ENCODE measurements at regions not wholly inside any gene's neighbourhood (a gene's known extent, or its start where the extent isn't known, plus 50 kb on each side); places are given as distances from the start of the nearest gene placed in this dataset.

GRCh38 chr1:9419369-9420041 lies 119.8 kb upstream of the SLC25A33 start:
- ATAC-seq (ENCODE audit: low read depth in 2 of 2) = no peak
- peak overlapping the region in 1 of 3 donors; percentile 26 for H3K27ac Mint-ChIP-seq
- H3K27ac ChIP-seq (ENCODE audit: insufficient read depth, low read length, poor library complexity, severe bottlenecking) = no peak overlapping the region
- peaks cover 13 to 81% (median 46%) of the 10 kb centered on the region in 4 donors for H3K4me1 Mint-ChIP-seq
- no peak overlapping the region for H3K4me3 ChIP-seq (ENCODE audit: low read depth, low read length)
- H3K27me3 ChIP-seq (ENCODE audit: control insufficient read depth, insufficient read depth, low read length) = no peaks in the 10 kb centered on the region
- peaks cover 69% of the 10 kb centered on the region for H3K4me1 ChIP-seq (ENCODE audit: control insufficient read depth, insufficient read depth, low read length, poor library complexity, severe bottlenecking)
- H3K9me3 ChIP-seq (ENCODE audit: control insufficient read depth in 2 of 2, low read length in 2 of 2) = no peaks in the 10 kb centered on the region
- peak overlapping the region; percentile 28 to 89 (median 63) for H3K4me3 Mint-ChIP-seq
- no peaks in the 10 kb centered on the region for H3K36me3 ChIP-seq (ENCODE audit: control insufficient read depth, insufficient read depth, low read length)
- no peaks in the 10 kb centered on the region for H3K36me3 Mint-ChIP-seq
- no peaks in the 10 kb centered on the region for H3K27me3 Mint-ChIP-seq
- H3K9me3 Mint-ChIP-seq = peaks cover 0 to 2% (median 0%) of the 10 kb centered on the region in 7 donors
- peak in 1 of 3 donors; percentile 11 for DNase-seq

- peak; percentile 21 to 32 for ATAC-seq (ENCODE audit: low read depth in 2 of 2)
- peaks cover 71% of the 10 kb centered on the region for H3K4me1 ChIP-seq (ENCODE audit: control insufficient read depth, insufficient read depth, low read length, poor library complexity, severe bottlenecking)
- Mint-ChIP-seq H3K9me3 (peaks cover 0 to 2% (median 0%) of the 10 kb centered on the region in 7 donors), H3K4me1 (peaks cover 17 to 89% (median 57%) of the 10 kb centered on the region in 4 donors), H3K27me3 (no peaks in the 10 kb centered on the region), H3K4me3 (peak overlapping the region; percentile 16 to 89 (median 28)), H3K27ac (peak overlapping the region; percentile 4 to 21 (median 14)), H3K36me3 (no peaks in the 10 kb centered on the region)
- H3K4me3 ChIP-seq (ENCODE audit: low read depth, low read length) = peak overlapping the region; percentile 29
- H3K36me3 ChIP-seq (ENCODE audit: control insufficient read depth, insufficient read depth, low read length) = no peaks in the 10 kb centered on the region
- H3K27ac ChIP-seq (ENCODE audit: insufficient read depth, low read length, poor library complexity, severe bottlenecking) = peak overlapping the region; percentile 37
- H3K27me3 ChIP-seq (ENCODE audit: control insufficient read depth, insufficient read depth, low read length) = no peaks in the 10 kb centered on the region
- DNase-seq = peak in 1 of 3 donors; percentile 62
- H3K9me3 ChIP-seq (ENCODE audit: control insufficient read depth in 2 of 2, low read length in 2 of 2) = no peaks in the 10 kb centered on the region
Measured at GRCh38 chr1:9420835-9421532, 118.3 kb upstream of the SLC25A33 start.

DNA sequence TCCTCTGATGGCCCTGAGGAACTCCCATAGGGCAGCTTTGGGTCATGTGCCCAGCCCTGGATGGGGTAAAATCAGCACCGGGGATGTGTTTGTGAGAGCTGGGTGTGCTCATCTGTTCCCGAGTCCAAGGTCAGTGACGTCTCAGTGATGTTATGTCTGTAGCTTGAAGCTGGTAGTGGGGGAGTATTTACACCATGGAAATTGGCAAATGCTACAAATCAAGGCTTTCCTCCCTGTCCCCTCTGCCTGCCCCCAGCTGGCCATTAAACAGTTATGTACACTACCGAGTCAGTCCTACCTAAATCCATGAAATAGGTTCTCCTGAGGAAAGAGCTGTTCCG lies 117.8 kb upstream of the SLC25A33 start:
- Histone ChIP-seq H3K27me3 (ENCODE audit: control insufficient read depth, insufficient read depth, low read length) (no peaks in the 10 kb centered on the region), H3K4me1 (ENCODE audit: control insufficient read depth, insufficient read depth, low read length, poor library complexity, severe bottlenecking) (peaks cover 71% of the 10 kb centered on the region), H3K36me3 (ENCODE audit: control insufficient read depth, insufficient read depth, low read length) (no peaks in the 10 kb centered on the region), H3K27ac (ENCODE audit: insufficient read depth, low read length, poor library complexity, severe bottlenecking) (peak overlapping the region; percentile 37), H3K9me3 (ENCODE audit: control insufficient read depth in 2 of 2, low read length in 2 of 2) (no peaks in the 10 kb centered on the region), H3K4me3 (ENCODE audit: low read depth, low read length) (no peak overlapping the region)
- DNase-seq (no peak), ATAC-seq (ENCODE audit: low read depth in 2 of 2) (no peak)
- peaks cover 22 to 90% (median 57%) of the 10 kb centered on the region in 4 donors for H3K4me1 Mint-ChIP-seq
- H3K4me3 Mint-ChIP-seq = peak overlapping the region in 2 of 4 donors; percentile 63 to 89
- H3K9me3 Mint-ChIP-seq = peaks cover 0 to 2% (median 0%) of the 10 kb centered on the region in 7 donors
- H3K27ac Mint-ChIP-seq = peak overlapping the region in 2 of 3 donors; percentile 21 to 76
- H3K36me3 Mint-ChIP-seq = no peaks in the 10 kb centered on the region
- H3K27me3 Mint-ChIP-seq = peaks cover 5% of the 10 kb centered on the region

DNA sequence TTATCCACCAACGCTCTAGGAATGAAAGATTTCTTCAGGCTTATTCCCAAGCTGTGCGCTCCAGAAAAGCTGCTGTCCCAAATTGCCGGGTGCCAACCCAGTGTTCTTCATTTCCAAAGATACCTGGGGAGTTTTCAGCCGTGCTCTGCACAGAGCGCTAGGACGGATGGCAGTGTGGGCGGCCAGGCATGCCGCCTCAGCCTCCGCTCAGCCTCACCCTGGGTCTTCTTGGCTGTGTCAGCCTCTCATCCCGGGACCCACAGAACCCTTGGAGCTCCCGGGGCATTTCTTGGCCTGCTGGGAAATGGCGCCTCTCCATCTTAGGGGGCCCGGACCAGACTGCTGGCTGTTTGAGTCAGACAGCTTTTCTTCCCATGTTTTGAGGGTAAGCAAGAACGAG lies 116.9 kb upstream of the SLC25A33 start:
- DNase-seq (no peak), ATAC-seq (ENCODE audit: low read depth in 2 of 2) (no peak)
- Histone ChIP-seq H3K36me3 (ENCODE audit: control insufficient read depth, insufficient read depth, low read length) (no peaks in the 10 kb centered on the region), H3K27ac (ENCODE audit: insufficient read depth, low read length, poor library complexity, severe bottlenecking) (no peak overlapping the region), H3K9me3 (ENCODE audit: control insufficient read depth in 2 of 2, low read length in 2 of 2) (no peaks in the 10 kb centered on the region), H3K4me1 (ENCODE audit: control insufficient read depth, insufficient read depth, low read length, poor library complexity, severe bottlenecking) (peaks cover 71% of the 10 kb centered on the region), H3K4me3 (ENCODE audit: low read depth, low read length) (no peak overlapping the region), H3K27me3 (ENCODE audit: control insufficient read depth, insufficient read depth, low read length) (no peaks in the 10 kb centered on the region)
- H3K36me3 Mint-ChIP-seq = no peaks in the 10 kb centered on the region
- H3K4me1 Mint-ChIP-seq = peaks cover 23 to 90% (median 55%) of the 10 kb centered on the region in 4 donors
- no peaks in the 10 kb centered on the region for H3K9me3 Mint-ChIP-seq
- H3K27ac Mint-ChIP-seq = no peak overlapping the region
- H3K27me3 Mint-ChIP-seq = peaks cover 6% of the 10 kb centered on the region
- H3K4me3 Mint-ChIP-seq = peak overlapping the region in 1 of 4 donors; percentile 53

- Mint-ChIP-seq H3K4me3 (peak overlapping the region in 2 of 4 donors; percentile 13 to 53), H3K4me1 (peaks cover 23 to 90% (median 54%) of the 10 kb centered on the region in 4 donors)
- peaks cover 71% of the 10 kb centered on the region for H3K4me1 ChIP-seq (ENCODE audit: control insufficient read depth, insufficient read depth, low read length, poor library complexity, severe bottlenecking)
Measured at GRCh38 chr1:9422911-9423505, 116.3 kb upstream of the SLC25A33 start.

DNA sequence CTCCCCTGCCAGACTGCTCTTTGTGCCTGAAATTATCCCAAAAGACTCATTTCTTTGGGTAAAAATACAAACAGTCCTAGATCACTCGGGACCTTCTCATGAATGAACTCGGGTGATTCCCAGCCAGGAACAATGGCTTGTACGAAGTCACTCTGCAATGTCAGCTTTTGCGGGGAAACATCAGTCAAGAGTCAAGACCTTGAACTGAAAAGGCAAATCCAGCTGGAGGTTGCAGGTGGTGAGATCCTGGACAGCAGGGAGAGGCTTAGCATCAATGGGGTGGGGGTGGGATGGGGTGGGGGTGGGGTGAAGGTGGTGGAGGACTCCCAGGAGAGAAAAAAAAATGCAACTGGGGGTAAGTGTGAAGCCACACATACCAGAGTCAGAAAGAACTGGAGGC lies 115.0 kb upstream of the SLC25A33 start:
- H3K36me3 ChIP-seq (ENCODE audit: control insufficient read depth, insufficient read depth, low read length) = no peaks in the 10 kb centered on the region
- H3K4me3 Mint-ChIP-seq = no peak overlapping the region
- H3K27me3 Mint-ChIP-seq = peaks cover 14% of the 10 kb centered on the region
- no peak overlapping the region for H3K4me3 ChIP-seq (ENCODE audit: low read depth, low read length)
- H3K27ac ChIP-seq (ENCODE audit: insufficient read depth, low read length, poor library complexity, severe bottlenecking) = no peak overlapping the region
- H3K27me3 ChIP-seq (ENCODE audit: control insufficient read depth, insufficient read depth, low read length) = no peaks in the 10 kb centered on the region
- H3K27ac Mint-ChIP-seq = no peak overlapping the region
- DNase-seq = no peak
- no peaks in the 10 kb centered on the region for H3K9me3 Mint-ChIP-seq
- H3K4me1 ChIP-seq (ENCODE audit: control insufficient read depth, insufficient read depth, low read length, poor library complexity, severe bottlenecking) = peaks cover 69% of the 10 kb centered on the region
- peaks cover 29 to 97% (median 60%) of the 10 kb centered on the region in 4 donors for H3K4me1 Mint-ChIP-seq
- H3K36me3 Mint-ChIP-seq = no peaks in the 10 kb centered on the region
- no peaks in the 10 kb centered on the region for H3K9me3 ChIP-seq (ENCODE audit: control insufficient read depth in 2 of 2, low read length in 2 of 2)
- no peak for ATAC-seq (ENCODE audit: low read depth in 2 of 2)

More at GRCh38 chr1:9422911-9423505, 116.3 kb upstream of the SLC25A33 start:
- Histone ChIP-seq H3K36me3 (ENCODE audit: control insufficient read depth, insufficient read depth, low read length) (no peaks in the 10 kb centered on the region), H3K27me3 (ENCODE audit: control insufficient read depth, insufficient read depth, low read length) (no peaks in the 10 kb centered on the region), H3K9me3 (ENCODE audit: control insufficient read depth in 2 of 2, low read length in 2 of 2) (no peaks in the 10 kb centered on the region), H3K4me3 (ENCODE audit: low read depth, low read length) (no peak overlapping the region), H3K27ac (ENCODE audit: insufficient read depth, low read length, poor library complexity, severe bottlenecking) (no peak overlapping the region)
- H3K27me3 Mint-ChIP-seq = peaks cover 6% of the 10 kb centered on the region
- H3K36me3 Mint-ChIP-seq = no peaks in the 10 kb centered on the region
- DNase-seq = no peak
- no peak overlapping the region for H3K27ac Mint-ChIP-seq
- ATAC-seq (ENCODE audit: low read depth in 2 of 2) = no peak
- H3K9me3 Mint-ChIP-seq = no peaks in the 10 kb centered on the region

- no peaks in the 10 kb centered on the region for H3K27me3 ChIP-seq (ENCODE audit: control insufficient read depth, insufficient read depth, low read length)
- peak overlapping the region; percentile 71 to 92 (median 84) for H3K4me3 Mint-ChIP-seq
- no peaks in the 10 kb centered on the region for H3K9me3 Mint-ChIP-seq
- peak overlapping the region; percentile 63 for H3K27ac ChIP-seq (ENCODE audit: insufficient read depth, low read length, poor library complexity, severe bottlenecking)
- no peaks in the 10 kb centered on the region for H3K36me3 Mint-ChIP-seq
- H3K27me3 Mint-ChIP-seq = peaks cover 20% of the 10 kb centered on the region
- DNase-seq (no peak), ATAC-seq (ENCODE audit: low read depth in 2 of 2) (no peak)
- H3K9me3 ChIP-seq (ENCODE audit: control insufficient read depth in 2 of 2, low read length in 2 of 2) = no peaks in the 10 kb centered on the region
- H3K27ac Mint-ChIP-seq = peak overlapping the region in 2 of 3 donors; percentile 89 to 96
- H3K4me1 Mint-ChIP-seq = peaks cover 26 to 94% (median 59%) of the 10 kb centered on the region in 4 donors
- peaks cover 58% of the 10 kb centered on the region for H3K4me1 ChIP-seq (ENCODE audit: control insufficient read depth, insufficient read depth, low read length, poor library complexity, severe bottlenecking)
- H3K4me3 ChIP-seq (ENCODE audit: low read depth, low read length) = peak overlapping the region; percentile 16
- H3K36me3 ChIP-seq (ENCODE audit: control insufficient read depth, insufficient read depth, low read length) = no peaks in the 10 kb centered on the region
Measured at GRCh38 chr1:9425859-9426258, 113.4 kb upstream of the SLC25A33 start.
